Endodermal cell (in vitro differentiated cells): ENCODE measurements at regions not wholly inside any gene's neighbourhood (a gene's known extent, or its start where the extent isn't known, plus 50 kb on each side); places are given as distances from the start of the nearest gene placed in this dataset.

Experiments used
- DNase-seq: peaks from one replicate; pipeline ENCODE4 v3.0.0-alpha.2; 2017
- H3K27ac ChIP-seq: 2 replicates; pipeline ENCODE4 v1.5.1; 2013; ENCODE audit warnings: mild to moderate bottlenecking, low read depth, low read length, moderate library complexity
- H3K27me3 ChIP-seq: 2 replicates; pipeline ENCODE4 v1.6.1; 2013; ENCODE audit warnings: mild to moderate bottlenecking, low read length, moderate library complexity; ENCODE audit not compliant: insufficient read depth, control insufficient read depth, poor library complexity, severe bottlenecking
- H3K36me3 ChIP-seq: 2 replicates; pipeline ENCODE4 v1.7.0; 2013; ENCODE audit warnings: mild to moderate bottlenecking, low read length, moderate library complexity; ENCODE audit not compliant: control insufficient read depth, insufficient read depth
- H3K4me1 ChIP-seq: one replicate; pipeline ENCODE4 v1.7.0; 2013; ENCODE audit warnings: low read length; ENCODE audit not compliant: control insufficient read depth, insufficient read depth
- H3K4me3 ChIP-seq: 2 replicates; pipeline ENCODE4 v1.5.1; 2013; ENCODE audit warnings: mild to moderate bottlenecking, low read length, moderate library complexity
- H3K9ac ChIP-seq: 2 replicates; pipeline ENCODE4 v1.6.1; 2013; ENCODE audit warnings: mild to moderate bottlenecking, low read length, moderate library complexity; ENCODE audit not compliant: poor library complexity, severe bottlenecking; ENCODE audit errors: extremely low read depth
- H3K9me3 ChIP-seq: 2 replicates; pipeline ENCODE4 v1.6.1; 2013; ENCODE audit warnings: mild to moderate bottlenecking, low read length, moderate library complexity; ENCODE audit not compliant: control insufficient read depth
- H3K27ac Mint-ChIP-seq: 2 replicates; pipeline ENCODE4 v1.8.0; 2020; ENCODE audit warnings: mixed read lengths
- H3K27me3 Mint-ChIP-seq: 2 replicates; pipeline ENCODE4 v1.8.0; 2021; ENCODE audit warnings: mild to moderate bottlenecking, mixed read lengths; ENCODE audit not compliant: insufficient read depth
- H3K36me3 Mint-ChIP-seq: 2 replicates; pipeline ENCODE4 v1.8.0; 2020; ENCODE audit warnings: low read depth, mixed read lengths
- H3K4me1 Mint-ChIP-seq: 2 replicates; pipeline ENCODE4 v1.8.0; 2020; ENCODE audit warnings: mixed read lengths
- H3K4me3 Mint-ChIP-seq: 2 replicates; pipeline ENCODE4 v1.8.0; 2020; ENCODE audit warnings: mild to moderate bottlenecking, moderate library complexity, mixed read lengths
- H3K9me3 Mint-ChIP-seq: 2 replicates; pipeline ENCODE4 v1.8.0; 2020; ENCODE audit warnings: mild to moderate bottlenecking, mixed read lengths
- whole genome bisulfite sequencing, 2 experiments: methylation state at CpG; one replicate each; pipeline versions ENCODE4 v1.1.5 to v1.1.7; 2013; ENCODE audit warnings: missing lambda C conversion rate in 2 of 2, mixed read lengths in 1 of 2; ENCODE audit not compliant: insufficient coverage in 1 of 2, insufficient read length in 1 of 2; 5-methylcytosine and 5-hydroxymethylcytosine counted together
- TF ChIP-seq, protein P1 (sequence below): fragments of 200-600 bp; sonication (generic); conservative IDR thresholded peaks from 2 replicates; pipeline ENCODE4 v1.5.0; 2021; ENCODE audit warnings: antibody characterized with exemption, mild to moderate bottlenecking

DNA sequence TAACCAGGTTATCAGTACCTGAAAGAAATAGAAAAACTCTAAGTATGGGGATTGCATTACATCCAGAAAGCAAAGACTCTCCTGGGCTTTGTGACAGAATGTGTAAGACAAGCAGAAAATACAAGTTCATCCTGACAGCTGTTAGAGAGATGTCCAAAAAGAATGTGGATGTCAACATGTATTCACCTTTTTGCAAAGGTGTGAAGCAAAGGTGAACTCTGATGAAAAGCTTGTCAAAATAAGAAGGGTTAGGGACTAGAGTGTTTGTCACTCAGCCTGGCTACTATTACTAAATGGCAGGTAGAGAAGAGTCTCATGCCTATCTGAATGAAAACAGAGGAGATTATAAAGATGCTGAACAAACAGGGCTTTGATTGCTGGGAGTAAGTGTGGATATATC is 527.6 kb upstream of the CA10 start:
- H3K36me3 ChIP-seq, result no peaks in the 10 kb centered on the region
- TF ChIP-seq, protein P1, sequence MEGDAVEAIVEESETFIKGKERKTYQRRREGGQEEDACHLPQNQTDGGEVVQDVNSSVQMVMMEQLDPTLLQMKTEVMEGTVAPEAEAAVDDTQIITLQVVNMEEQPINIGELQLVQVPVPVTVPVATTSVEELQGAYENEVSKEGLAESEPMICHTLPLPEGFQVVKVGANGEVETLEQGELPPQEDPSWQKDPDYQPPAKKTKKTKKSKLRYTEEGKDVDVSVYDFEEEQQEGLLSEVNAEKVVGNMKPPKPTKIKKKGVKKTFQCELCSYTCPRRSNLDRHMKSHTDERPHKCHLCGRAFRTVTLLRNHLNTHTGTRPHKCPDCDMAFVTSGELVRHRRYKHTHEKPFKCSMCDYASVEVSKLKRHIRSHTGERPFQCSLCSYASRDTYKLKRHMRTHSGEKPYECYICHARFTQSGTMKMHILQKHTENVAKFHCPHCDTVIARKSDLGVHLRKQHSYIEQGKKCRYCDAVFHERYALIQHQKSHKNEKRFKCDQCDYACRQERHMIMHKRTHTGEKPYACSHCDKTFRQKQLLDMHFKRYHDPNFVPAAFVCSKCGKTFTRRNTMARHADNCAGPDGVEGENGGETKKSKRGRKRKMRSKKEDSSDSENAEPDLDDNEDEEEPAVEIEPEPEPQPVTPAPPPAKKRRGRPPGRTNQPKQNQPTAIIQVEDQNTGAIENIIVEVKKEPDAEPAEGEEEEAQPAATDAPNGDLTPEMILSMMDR, result no peak
- H3K4me3 ChIP-seq, result no peak overlapping the region
- no peak overlapping the region for H3K27ac Mint-ChIP-seq
- peaks cover 13% of the 10 kb centered on the region for H3K9me3 ChIP-seq
- H3K27ac ChIP-seq, result no peak overlapping the region
- no peak for DNase-seq
- no peak overlapping the region for H3K9ac ChIP-seq
- H3K36me3 Mint-ChIP-seq, result no peaks in the 10 kb centered on the region
- H3K27me3 Mint-ChIP-seq, result peaks cover 19% of the 10 kb centered on the region
- no peaks in the 10 kb centered on the region for H3K9me3 Mint-ChIP-seq
- H3K4me3 Mint-ChIP-seq, result no peak overlapping the region
- H3K27me3 ChIP-seq, result no peaks in the 10 kb centered on the region
- H3K4me1 Mint-ChIP-seq, result peaks cover 4% of the 10 kb centered on the region
- no peaks in the 10 kb centered on the region for H3K4me1 ChIP-seq

DNA sequence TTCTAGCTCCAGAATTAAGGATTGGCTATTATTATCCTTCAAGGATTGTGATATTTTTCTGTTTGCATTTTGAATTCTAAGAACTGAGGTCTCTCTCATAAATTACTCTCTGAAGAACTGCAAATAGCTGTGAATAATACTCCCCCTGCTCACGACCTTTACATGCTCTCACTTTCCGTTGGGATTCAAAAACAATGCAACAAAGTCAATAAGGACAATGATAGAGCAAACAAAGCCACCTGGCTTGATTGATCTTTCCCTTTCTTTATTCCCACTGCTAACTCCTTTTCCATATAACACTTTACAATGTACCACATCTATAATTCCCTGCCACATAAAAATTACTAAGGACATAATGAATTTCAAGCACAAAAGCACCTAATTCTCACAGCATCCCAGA is 523.0 kb upstream of the CA10 start:
- Mint-ChIP-seq H3K27me3 (peaks cover 31% of the 10 kb centered on the region), H3K4me1 (peaks cover 11% of the 10 kb centered on the region), H3K4me3 (no peak overlapping the region), H3K9me3 (peaks cover 19% of the 10 kb centered on the region), H3K27ac (no peak overlapping the region), H3K36me3 (no peaks in the 10 kb centered on the region)
- no peak for DNase-seq
- 24 to 33% methylated on average over 2 of the region's 2 CpGs for WGBS, 2 experiments
- Histone ChIP-seq H3K9me3 (peaks cover 44% of the 10 kb centered on the region), H3K4me3 (no peak overlapping the region), H3K9ac (no peak overlapping the region), H3K27me3 (no peaks in the 10 kb centered on the region), H3K36me3 (no peaks in the 10 kb centered on the region), H3K4me1 (no peaks in the 10 kb centered on the region), H3K27ac (no peak overlapping the region)
- TF ChIP-seq, protein P1, result no peak

DNA sequence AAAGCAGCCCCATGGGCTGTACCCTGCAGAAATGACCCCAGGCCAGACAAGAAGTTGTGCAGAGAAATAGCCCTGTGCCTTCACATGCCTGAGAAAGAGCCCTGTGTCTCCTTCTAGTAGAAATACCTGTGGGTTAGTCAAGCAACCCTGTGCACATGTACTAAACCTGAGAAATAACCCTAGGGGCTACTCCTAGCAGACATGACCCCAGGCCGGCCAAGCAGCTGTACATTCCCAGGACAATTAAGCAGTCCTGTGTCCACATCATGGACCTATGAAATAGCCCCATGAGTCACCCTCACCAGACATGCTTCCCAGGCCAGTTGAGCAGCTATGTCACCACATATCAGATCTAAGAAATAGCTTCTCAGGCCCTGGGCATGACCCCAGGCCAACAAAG is 519.7 kb upstream of the CA10 start:
- H3K36me3 Mint-ChIP-seq, result no peaks in the 10 kb centered on the region
- H3K36me3 ChIP-seq, result no peaks in the 10 kb centered on the region
- H3K4me1 Mint-ChIP-seq, result peaks cover 22% of the 10 kb centered on the region
- peaks cover 24% of the 10 kb centered on the region for H3K27me3 Mint-ChIP-seq
- TF ChIP-seq, protein P1, result no peak
- H3K4me3 Mint-ChIP-seq, result no peak overlapping the region
- DNase-seq, result no peak
- H3K27ac ChIP-seq, result no peak overlapping the region
- no peak overlapping the region for H3K9ac ChIP-seq
- no peak overlapping the region for H3K27ac Mint-ChIP-seq
- no peak overlapping the region for H3K4me3 ChIP-seq
- no peaks in the 10 kb centered on the region for H3K27me3 ChIP-seq
- peaks cover 47% of the 10 kb centered on the region for H3K9me3 ChIP-seq
- peaks cover 19% of the 10 kb centered on the region for H3K9me3 Mint-ChIP-seq
- H3K4me1 ChIP-seq, result no peaks in the 10 kb centered on the region
- 80 to 91% methylated on average over 1 of the region's 1 CpG for WGBS, 2 experiments
